ENCODE measurements at regions not wholly inside any gene's neighbourhood (a gene's known extent, or its start where the extent isn't known, plus 50 kb on each side); places are given as distances from the start of the nearest gene placed in this dataset.

GRCh38 chr6:105509506-105510331, 106.8 kb upstream of the PREP start:
- POLR2A ChIA-PET: no interaction called here
- Mint-ChIP-seq H3K27ac (no peak overlapping the region), H3K4me1 (peaks cover 2% of the 10 kb centered on the region), H3K4me3 (no peak overlapping the region), H3K36me3 (ENCODE audit: low read depth) (no peaks in the 10 kb centered on the region), H3K27me3 (peaks cover 25% of the 10 kb centered on the region), H3K9me3 (peaks cover 3% of the 10 kb centered on the region)
- no peak for DNase-seq
- CTCF ChIA-PET: no interaction called here

DNA sequence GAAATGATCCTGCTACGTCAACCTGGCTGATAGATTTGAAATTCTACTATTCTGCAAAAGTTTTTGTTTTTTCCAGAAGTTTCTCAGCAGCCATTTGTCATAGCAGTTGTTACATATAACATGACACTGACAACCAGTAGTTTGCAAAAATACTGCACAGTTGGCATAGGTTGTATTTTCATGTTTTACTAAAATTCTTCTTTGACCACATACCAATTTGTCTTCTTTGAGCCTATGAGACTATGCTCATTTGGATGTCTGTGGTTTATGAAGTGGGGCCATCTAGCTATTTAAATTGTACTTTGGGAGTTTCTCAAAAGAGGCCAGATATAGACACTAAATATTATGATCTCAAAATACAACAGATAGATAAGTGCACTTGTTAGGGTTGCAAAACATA, 104.9 kb upstream of the PREP start:
- H3K4me3 Mint-ChIP-seq: no peak overlapping the region
- H3K27ac Mint-ChIP-seq: no peak overlapping the region
- DNase-seq: no peak
- ChIA-PET POLR2A (no interaction called here), CTCF (no interaction called here)
- H3K9me3 Mint-ChIP-seq: no peaks in the 10 kb centered on the region
- H3K27me3 Mint-ChIP-seq: peaks cover 23% of the 10 kb centered on the region
- H3K36me3 Mint-ChIP-seq (ENCODE audit: low read depth): no peaks in the 10 kb centered on the region
- no peaks in the 10 kb centered on the region for H3K4me1 Mint-ChIP-seq

GRCh38 chr6:105504706-105505105, 101.8 kb upstream of the PREP start:
- Mint-ChIP-seq H3K9me3 (no peaks in the 10 kb centered on the region), H3K4me1 (no peaks in the 10 kb centered on the region), H3K36me3 (ENCODE audit: low read depth) (no peaks in the 10 kb centered on the region), H3K27ac (no peak overlapping the region), H3K4me3 (no peak overlapping the region), H3K27me3 (peaks cover 20% of the 10 kb centered on the region)
- no peak for DNase-seq
- ChIA-PET CTCF (no interaction called here), POLR2A (no interaction called here)

GRCh38 chr6:105503641-105504040, 100.8 kb upstream of the PREP start:
- H3K27ac Mint-ChIP-seq: no peak overlapping the region
- ChIA-PET CTCF (interaction anchor here (0.9 kb wide), 1 partner anchor 637 kb away, joined by 3 read pairs; no protein-coding TSS in a partner anchor), POLR2A (no interaction called here)
- H3K4me1 Mint-ChIP-seq: no peaks in the 10 kb centered on the region
- no peaks in the 10 kb centered on the region for H3K36me3 Mint-ChIP-seq (ENCODE audit: low read depth)
- no peaks in the 10 kb centered on the region for H3K9me3 Mint-ChIP-seq
- DNase-seq: no peak
- H3K27me3 Mint-ChIP-seq: peaks cover 22% of the 10 kb centered on the region
- no peak overlapping the region for H3K4me3 Mint-ChIP-seq

DNA sequence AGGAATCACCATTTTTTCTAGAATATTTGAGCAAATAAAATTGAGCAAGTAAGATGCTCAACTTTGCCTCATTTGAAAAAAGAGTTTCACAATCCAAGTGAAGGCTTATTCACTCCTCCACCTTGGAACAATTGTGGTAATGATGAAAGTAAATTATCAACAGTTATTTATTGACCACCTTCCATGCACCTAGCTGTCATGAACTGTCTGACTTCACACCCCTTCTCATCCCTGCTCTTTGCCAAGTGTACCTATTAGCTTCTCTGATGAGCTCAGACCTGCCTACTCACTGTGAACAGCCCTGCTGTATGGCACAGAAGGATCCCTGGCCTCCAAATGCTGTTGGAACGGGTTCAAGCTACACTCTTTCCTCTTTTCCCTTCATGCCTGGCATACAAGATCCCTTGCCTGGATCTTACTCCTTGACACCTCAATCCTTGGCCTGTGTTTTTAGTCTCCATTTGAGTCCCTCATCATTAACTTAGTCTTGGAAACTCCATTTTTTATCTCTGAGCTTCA, 99.0 kb upstream of the PREP start:
- Mint-ChIP-seq H3K9me3 (no peaks in the 10 kb centered on the region), H3K27ac (no peak overlapping the region), H3K27me3 (peaks cover 27% of the 10 kb centered on the region), H3K4me3 (no peak overlapping the region), H3K36me3 (ENCODE audit: low read depth) (no peaks in the 10 kb centered on the region), H3K4me1 (no peaks in the 10 kb centered on the region)
- no peak for DNase-seq
- POLR2A ChIA-PET: no interaction called here
- CTCF ChIA-PET: interaction anchor here (1.4 to 1.9 kb wide), 4 partner anchors 12 to 81 kb away, joined by 3 to 6 read pairs (median 4); no protein-coding TSS in a partner anchor

DNA sequence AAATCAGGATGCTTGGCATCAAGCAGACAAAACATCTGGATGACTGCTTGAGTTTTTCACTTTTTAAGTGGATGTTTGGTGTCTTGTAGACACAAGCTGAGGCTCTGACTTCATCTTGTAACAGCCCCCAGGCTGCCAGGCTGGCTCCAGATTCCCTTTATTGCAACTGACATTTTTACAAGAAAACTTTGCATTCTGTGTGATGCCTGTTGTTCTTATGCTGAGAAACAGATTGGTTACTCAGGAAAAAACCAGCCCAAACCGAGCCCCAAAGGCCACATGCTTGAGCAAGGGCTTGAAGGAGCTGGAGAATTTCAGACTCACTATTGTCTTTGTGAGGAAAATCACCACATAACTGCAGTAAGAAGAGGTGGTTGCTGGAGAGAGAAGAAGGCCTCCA, 98.4 kb upstream of the PREP start:
- Mint-ChIP-seq H3K27me3 (peaks cover 24% of the 10 kb centered on the region), H3K9me3 (no peaks in the 10 kb centered on the region), H3K36me3 (ENCODE audit: low read depth) (no peaks in the 10 kb centered on the region), H3K4me3 (no peak overlapping the region), H3K27ac (no peak overlapping the region), H3K4me1 (no peaks in the 10 kb centered on the region)
- CTCF ChIA-PET: interaction anchor here (1.4 to 1.9 kb wide), 3 partner anchors 13 to 81 kb away, joined by 4 to 6 read pairs (median 5); no protein-coding TSS in a partner anchor
- DNase-seq: no peak
- POLR2A ChIA-PET: no interaction called here

GRCh38 chr6:105500693-105501092, 97.8 kb upstream of the PREP start:
- ChIA-PET POLR2A (no interaction called here), CTCF (interaction anchor here (1.4 to 1.9 kb wide), 3 partner anchors 12 to 82 kb away, joined by 4 to 6 read pairs (median 5); no protein-coding TSS in a partner anchor)
- H3K4me1 Mint-ChIP-seq: no peaks in the 10 kb centered on the region
- no peaks in the 10 kb centered on the region for H3K36me3 Mint-ChIP-seq (ENCODE audit: low read depth)
- H3K27ac Mint-ChIP-seq: no peak overlapping the region
- no peaks in the 10 kb centered on the region for H3K9me3 Mint-ChIP-seq
- no peak for DNase-seq
- peaks cover 24% of the 10 kb centered on the region for H3K27me3 Mint-ChIP-seq
- no peak overlapping the region for H3K4me3 Mint-ChIP-seq

DNA sequence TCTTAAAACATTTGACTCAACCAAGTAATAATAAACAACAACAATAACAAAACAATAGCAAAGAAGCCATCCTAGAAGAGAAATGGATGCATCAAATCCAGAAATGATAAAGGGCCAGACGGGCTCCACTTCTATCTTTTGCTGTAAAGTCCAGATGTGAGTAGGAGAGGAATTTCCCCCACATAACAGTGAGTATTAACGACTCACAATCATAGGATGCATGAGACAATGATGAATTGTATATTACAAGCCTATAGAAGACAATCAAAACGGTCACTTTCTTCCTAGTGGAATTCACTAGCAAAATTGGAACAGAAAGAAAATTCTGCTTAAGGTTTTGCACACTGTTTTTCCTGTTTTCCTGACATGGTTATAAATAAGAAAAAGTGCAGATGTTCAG, 97.0 kb upstream of the PREP start:
- no peaks in the 10 kb centered on the region for H3K9me3 Mint-ChIP-seq

DNA sequence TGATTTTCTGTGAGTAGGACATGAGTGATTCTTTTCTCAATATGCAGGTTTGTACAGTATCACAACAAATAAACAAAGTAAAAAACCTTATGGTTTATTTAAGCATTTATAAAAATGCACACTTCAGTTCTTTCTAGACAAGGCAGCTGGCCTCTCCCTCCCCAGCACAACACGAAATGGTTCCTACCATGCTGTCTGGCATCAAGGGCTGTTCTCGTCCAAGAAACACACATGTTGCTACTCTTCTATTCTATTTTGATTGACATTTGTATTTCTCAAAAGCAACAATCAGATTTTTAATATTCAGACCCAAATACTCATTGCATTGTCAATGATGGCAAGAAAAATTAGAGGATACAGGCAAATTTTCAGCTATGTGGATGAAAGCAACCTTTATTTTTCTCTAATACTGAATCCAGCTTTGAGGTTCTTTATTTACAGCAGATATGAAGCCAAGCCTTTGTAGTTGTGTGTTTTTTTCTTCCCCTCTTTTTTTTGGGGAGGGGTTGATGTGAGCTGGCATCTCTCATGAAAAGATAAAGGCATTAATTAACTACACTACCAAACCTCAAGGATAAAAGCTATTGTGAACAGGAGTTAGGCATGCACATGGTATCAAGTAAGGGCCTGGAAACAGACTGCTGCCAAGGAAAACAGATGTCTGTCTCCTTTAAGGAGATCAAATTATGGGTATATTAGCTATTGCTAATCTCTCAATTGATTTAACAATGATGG, 96.4 kb upstream of the PREP start:
- Mint-ChIP-seq H3K4me1 (no peaks in the 10 kb centered on the region), H3K36me3 (ENCODE audit: low read depth) (no peaks in the 10 kb centered on the region), H3K9me3 (no peaks in the 10 kb centered on the region), H3K27me3 (peaks cover 20% of the 10 kb centered on the region), H3K27ac (no peak overlapping the region), H3K4me3 (no peak overlapping the region)
- ChIA-PET CTCF (interaction anchor here (0.7 kb wide), 1 partner anchor 12 kb away, joined by 3 read pairs; no protein-coding TSS in a partner anchor), POLR2A (no interaction called here)
- DNase-seq: no peak

More for the DNA sequence above, 97.0 kb upstream of the PREP start:
- no peak overlapping the region for H3K4me3 Mint-ChIP-seq
- ChIA-PET POLR2A (no interaction called here), CTCF (no interaction called here)
- DNase-seq: no peak
- H3K36me3 Mint-ChIP-seq (ENCODE audit: low read depth): no peaks in the 10 kb centered on the region
- no peaks in the 10 kb centered on the region for H3K4me1 Mint-ChIP-seq
- no peak overlapping the region for H3K27ac Mint-ChIP-seq
- peaks cover 24% of the 10 kb centered on the region for H3K27me3 Mint-ChIP-seq

GRCh38 chr6:105497549-105497948, 94.7 kb upstream of the PREP start:
- no peaks in the 10 kb centered on the region for H3K9me3 Mint-ChIP-seq
- H3K36me3 Mint-ChIP-seq (ENCODE audit: low read depth): no peaks in the 10 kb centered on the region
- no peak overlapping the region for H3K27ac Mint-ChIP-seq
- no peak overlapping the region for H3K4me3 Mint-ChIP-seq
- ChIA-PET POLR2A (no interaction called here), CTCF (interaction anchor here (1.0 to 1.9 kb wide), 2 partner anchors 13 to 14 kb away, joined by 3 to 5 read pairs; no protein-coding TSS in a partner anchor)
- peaks cover 18% of the 10 kb centered on the region for H3K27me3 Mint-ChIP-seq
- peaks cover 10% of the 10 kb centered on the region for H3K4me1 Mint-ChIP-seq
- DNase-seq: no peak

GRCh38 chr6:105495515-105495914, 92.6 kb upstream of the PREP start:
- POLR2A ChIA-PET: no interaction called here
- Mint-ChIP-seq H3K9me3 (peaks cover 2% of the 10 kb centered on the region), H3K27ac (no peak overlapping the region), H3K4me3 (no peak overlapping the region), H3K4me1 (peaks cover 11% of the 10 kb centered on the region), H3K36me3 (ENCODE audit: low read depth) (no peaks in the 10 kb centered on the region), H3K27me3 (peaks cover 10% of the 10 kb centered on the region)
- CTCF ChIA-PET: no interaction called here
- DNase-seq: no peak

- Mint-ChIP-seq H3K27me3 (peaks cover 6% of the 10 kb centered on the region), H3K36me3 (ENCODE audit: low read depth) (no peaks in the 10 kb centered on the region)
Measured at GRCh38 chr6:105494688-105495087, 91.8 kb upstream of the PREP start.

GRCh38 chr6:105493736-105494135, 90.9 kb upstream of the PREP start:
- no peak overlapping the region for H3K27ac Mint-ChIP-seq
- no peaks in the 10 kb centered on the region for H3K36me3 Mint-ChIP-seq (ENCODE audit: low read depth)
- peaks cover 3% of the 10 kb centered on the region for H3K9me3 Mint-ChIP-seq
- ChIA-PET CTCF (interaction anchor here (0.6 to 1.2 kb wide), 4 partner anchors 17 to 979 kb away, joined by 3 to 5 read pairs (median 4); no protein-coding TSS in a partner anchor), POLR2A (interaction anchor here (0.6 kb wide), 1 partner anchor 13 kb away, joined by 6 read pairs; no protein-coding TSS in a partner anchor)
- DNase-seq: no peak
- H3K4me1 Mint-ChIP-seq: peaks cover 16% of the 10 kb centered on the region
- peaks cover 5% of the 10 kb centered on the region for H3K27me3 Mint-ChIP-seq
- no peak overlapping the region for H3K4me3 Mint-ChIP-seq

More at GRCh38 chr6:105494688-105495087, 91.8 kb upstream of the PREP start:
- no peak for DNase-seq
- H3K9me3 Mint-ChIP-seq: peaks cover 3% of the 10 kb centered on the region
- POLR2A ChIA-PET: no interaction called here
- no peak overlapping the region for H3K27ac Mint-ChIP-seq
- no peak overlapping the region for H3K4me3 Mint-ChIP-seq
- CTCF ChIA-PET: interaction anchor here (1.2 kb wide), 1 partner anchor 691 kb away, joined by 3 read pairs; no protein-coding TSS in a partner anchor
- peaks cover 11% of the 10 kb centered on the region for H3K4me1 Mint-ChIP-seq
